WTC11 (cell line): ENCODE measurements at regions not wholly inside any gene's neighbourhood (a gene's known extent, or its start where the extent isn't known, plus 50 kb on each side); places are given as distances from the start of the nearest gene placed in this dataset.

ENCODE experiments used
- FOXP1 ChIP-seq: sonication (generic); formaldehyde crosslinking; IDR thresholded peaks from 2 replicates; pipeline ENCODE4 v1.8.0; 2022; ENCODE audit warnings: missing genetic modification reagents, mild to moderate bottlenecking, moderate library complexity, borderline replicate concordance
- TF ChIP-seq, protein P1 (sequence below): sonication (generic); formaldehyde crosslinking; conservative IDR thresholded peaks from 2 replicates; pipeline ENCODE4 v1.8.1; 2022; ENCODE audit warnings: mild to moderate bottlenecking, missing genetic modification reagents

DNA sequence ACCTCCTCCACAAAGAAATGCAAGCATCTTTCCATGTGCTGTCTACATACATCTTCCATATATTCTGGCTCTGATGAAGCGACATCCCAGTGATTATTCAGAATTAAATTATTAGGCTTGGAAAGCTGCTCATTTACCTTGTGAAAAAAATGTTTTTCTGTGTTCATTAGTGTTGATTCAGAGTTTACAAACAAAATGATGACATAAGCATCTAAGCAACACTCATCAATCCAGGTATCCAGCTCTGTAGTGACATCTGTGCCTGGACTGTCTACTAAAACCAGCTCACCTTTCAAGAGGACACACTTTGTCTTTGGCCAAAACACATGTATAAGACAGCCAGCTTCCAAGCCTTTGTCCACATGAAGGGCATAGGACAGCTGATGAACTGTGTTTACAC, 51.1 kb upstream of the SPATA31C2 start (continued):
- TF ChIP-seq, protein P1, sequence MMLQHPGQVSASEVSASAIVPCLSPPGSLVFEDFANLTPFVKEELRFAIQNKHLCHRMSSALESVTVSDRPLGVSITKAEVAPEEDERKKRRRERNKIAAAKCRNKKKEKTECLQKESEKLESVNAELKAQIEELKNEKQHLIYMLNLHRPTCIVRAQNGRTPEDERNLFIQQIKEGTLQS (CRISPR knock-in tag): no peak
- no peak for TF ChIP-seq FOXP1 (CRISPR knock-in tag)
